Mammary epithelial cell (primary cell): ENCODE measurements at regions not wholly inside any gene's neighbourhood (a gene's known extent, or its start where the extent isn't known, plus 50 kb on each side); places are given as distances from the start of the nearest gene placed in this dataset.

Experiments
- CTCF ChIP-seq, 2 donors: IDR thresholded peaks in 1 of 2; conservative IDR thresholded peaks in 1 of 2; 2 replicates each; pipeline ENCODE4 v1.5.1; 2011 to 2012; ENCODE audit warnings: inconsistent platforms in 2 of 2, low read length in 2 of 2, mild to moderate bottlenecking in 2 of 2, control low read depth in 1 of 2, low read depth in 1 of 2; ENCODE audit not compliant: insufficient read depth in 1 of 2; ENCODE audit errors: extremely low read depth in 1 of 2
- EZH2 ChIP-seq: IDR thresholded peaks from 2 replicates; pipeline ENCODE4 v1.6.1; 2012; ENCODE audit warnings: low read length, inconsistent platforms, borderline replicate concordance

GRCh38 chr12:4852308-4852707 is 57.4 kb upstream of the KCNA1 start:
- no peak for TF ChIP-seq EZH2
- no peak for TF ChIP-seq CTCF (conservative IDR thresholded peaks at IDR 0.05 in 1 of 2, IDR thresholded peaks at IDR 0.05 in 1 of 2; ENCODE audit: extremely low read depth in 1 of 2, insufficient read depth in 1 of 2, low read depth in 1 of 2, low read length in 2 of 2)
